ENCODE measurements at regions not wholly inside any gene's neighbourhood (a gene's known extent, or its start where the extent isn't known, plus 50 kb on each side); places are given as distances from the start of the nearest gene placed in this dataset.

- no peak for TF ChIP-seq CTCF (IDR thresholded peaks at IDR 0.05)
- TF ChIP-seq POLR2A (IDR thresholded peaks at IDR 0.05) = no peak
These were observed 110.4 kb downstream of the EDEM1 start for GRCh38 chr3:5297895-5298294.

All from Peyer's patch (tissue), 4 donors.